ENCODE measurements at regions not wholly inside any gene's neighbourhood (a gene's known extent, or its start where the extent isn't known, plus 50 kb on each side); places are given as distances from the start of the nearest gene placed in this dataset.
"Not testable (repeated sequence)": the region's sequence is repeated elsewhere in the genome, so short reads cannot be mapped to it uniquely, and the experiment has no call there.

GRCh38 chr7:57775396-57776088 is 325.6 kb downstream of the ZNF716 start:
- DNase-seq: no peak
- no peak overlapping the region for H3K4me3 Mint-ChIP-seq (ENCODE audit: unreplicated experiment)
- no peaks in the 10 kb centered on the region for H3K4me1 Mint-ChIP-seq (ENCODE audit: low read depth, unreplicated experiment)
- TF ChIP-seq CTCF (IDR thresholded peaks at IDR 0.05; ENCODE audit: partially characterized antibody, unreplicated experiment): no peak
- peaks cover 20% of the 10 kb centered on the region for H3K27me3 Mint-ChIP-seq (ENCODE audit: unreplicated experiment)
- peaks cover 31% of the 10 kb centered on the region for H3K36me3 Mint-ChIP-seq (ENCODE audit: unreplicated experiment)
- no peak overlapping the region for H3K27ac Mint-ChIP-seq (ENCODE audit: unreplicated experiment)
- H3K9me3 Mint-ChIP-seq (ENCODE audit: unreplicated experiment): peaks cover 41% of the 10 kb centered on the region

- H3K4me1 Mint-ChIP-seq (ENCODE audit: low read depth, unreplicated experiment); DNase-seq; H3K27ac Mint-ChIP-seq (ENCODE audit: unreplicated experiment); H3K4me3 Mint-ChIP-seq (ENCODE audit: unreplicated experiment): not testable (repeated sequence)
- peaks cover 15% of the 10 kb centered on the region for H3K27me3 Mint-ChIP-seq (ENCODE audit: unreplicated experiment)
- peaks cover 25% of the 10 kb centered on the region for H3K36me3 Mint-ChIP-seq (ENCODE audit: unreplicated experiment)
- H3K9me3 Mint-ChIP-seq (ENCODE audit: unreplicated experiment): peaks cover 36% of the 10 kb centered on the region
Observed at GRCh38 chr7:57776136-57776856, 326.3 kb downstream of the ZNF716 start.

- DNase-seq: no peak
- H3K27ac Mint-ChIP-seq (ENCODE audit: unreplicated experiment): no peak overlapping the region
- H3K36me3 Mint-ChIP-seq (ENCODE audit: unreplicated experiment): peaks cover 6% of the 10 kb centered on the region
- TF ChIP-seq CTCF (IDR thresholded peaks at IDR 0.05; ENCODE audit: partially characterized antibody, unreplicated experiment): no peak
- H3K4me3 Mint-ChIP-seq (ENCODE audit: unreplicated experiment): no peak overlapping the region
- no peaks in the 10 kb centered on the region for H3K27me3 Mint-ChIP-seq (ENCODE audit: unreplicated experiment)
- no peaks in the 10 kb centered on the region for H3K4me1 Mint-ChIP-seq (ENCODE audit: low read depth, unreplicated experiment)
- H3K9me3 Mint-ChIP-seq (ENCODE audit: unreplicated experiment): peaks cover 13% of the 10 kb centered on the region
Observed at GRCh38 chr7:57789130-57789529, 339.2 kb downstream of the ZNF716 start.

DNA sequence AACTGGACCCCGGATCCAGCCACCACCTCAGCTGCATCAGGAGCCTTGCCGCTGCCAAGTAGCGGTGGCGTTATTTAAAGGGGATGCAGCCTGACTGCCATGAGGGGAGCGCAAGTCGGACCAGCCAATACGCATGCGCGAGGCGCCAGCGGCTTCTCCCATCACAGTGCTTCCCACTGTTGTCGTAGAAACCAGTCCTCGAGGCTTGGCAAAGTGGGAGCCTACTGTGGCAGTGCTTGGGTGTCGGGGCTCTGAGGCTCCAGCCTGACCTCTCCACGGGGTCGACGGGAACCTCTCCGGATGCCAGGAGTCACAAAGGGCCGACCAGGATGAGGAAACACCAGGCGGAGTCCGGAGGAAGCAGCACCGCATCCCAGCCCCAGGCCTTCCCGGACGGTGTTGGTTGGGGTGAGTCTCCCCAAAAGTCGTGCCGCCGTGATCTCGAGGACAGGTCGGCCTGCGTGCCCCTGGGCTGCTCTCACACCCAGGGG is 369.6 kb downstream of the ZNF716 start:
- DNase-seq: no peak
- Mint-ChIP-seq H3K4me3 (ENCODE audit: unreplicated experiment) (no peak overlapping the region), H3K36me3 (ENCODE audit: unreplicated experiment) (peaks cover 10% of the 10 kb centered on the region), H3K27ac (ENCODE audit: unreplicated experiment) (no peak overlapping the region), H3K27me3 (ENCODE audit: unreplicated experiment) (peaks cover 12% of the 10 kb centered on the region), H3K9me3 (ENCODE audit: unreplicated experiment) (peaks cover 42% of the 10 kb centered on the region), H3K4me1 (ENCODE audit: low read depth, unreplicated experiment) (no peaks in the 10 kb centered on the region)
- no peak for TF ChIP-seq CTCF (IDR thresholded peaks at IDR 0.05; ENCODE audit: partially characterized antibody, unreplicated experiment)

GRCh38 chr7:57820477-57820876 is 370.5 kb downstream of the ZNF716 start:
- Mint-ChIP-seq H3K9me3 (ENCODE audit: unreplicated experiment) (peaks cover 44% of the 10 kb centered on the region), H3K4me1 (ENCODE audit: low read depth, unreplicated experiment) (no peaks in the 10 kb centered on the region), H3K27ac (ENCODE audit: unreplicated experiment) (no peak overlapping the region), H3K27me3 (ENCODE audit: unreplicated experiment) (peaks cover 12% of the 10 kb centered on the region), H3K36me3 (ENCODE audit: unreplicated experiment) (peaks cover 10% of the 10 kb centered on the region), H3K4me3 (ENCODE audit: unreplicated experiment) (no peak overlapping the region)
- no peak for DNase-seq
- no peak for TF ChIP-seq CTCF (IDR thresholded peaks at IDR 0.05; ENCODE audit: partially characterized antibody, unreplicated experiment)

Data from glutamatergic neuron (in vitro differentiated cells).